ENCODE measurements at regions not wholly inside any gene's neighbourhood (a gene's known extent, or its start where the extent isn't known, plus 50 kb on each side); places are given as distances from the start of the nearest gene placed in this dataset.

DNA sequence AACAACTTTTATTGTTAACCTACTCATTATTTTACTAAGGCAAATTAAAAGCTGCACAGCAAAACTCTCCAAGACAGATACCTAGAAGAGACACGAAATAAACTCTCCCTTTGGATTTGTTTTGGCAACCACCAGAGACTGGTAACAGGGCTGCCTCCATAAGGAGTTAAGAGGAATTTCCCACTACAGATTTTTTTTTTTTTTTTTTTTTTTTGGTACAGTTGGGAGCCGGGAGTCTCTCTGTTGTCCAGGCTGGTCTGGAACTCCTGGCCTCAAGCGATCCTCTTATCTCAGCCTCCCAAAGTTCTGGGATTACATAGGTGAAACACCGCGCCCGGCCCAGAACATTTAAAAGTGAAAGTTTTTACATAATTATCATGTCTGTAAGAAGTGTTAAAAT, 73.6 kb upstream of the VGLL4 start:
- POLR2A ChIA-PET (ENCODE audit: low non-redundant PET), result no interaction called here
- Histone ChIP-seq H3K27me3 (replicated peaks; ENCODE audit: insufficient read depth, low read depth, low read length, poor library complexity) (peaks cover 3% of the 10 kb centered on the region), H3K36me3 (ENCODE audit: insufficient read depth, low read length, poor library complexity, severe bottlenecking) (no peaks in the 10 kb centered on the region), H3K27ac (ENCODE audit: low read depth, low read length, poor library complexity, severe bottlenecking) (no peak overlapping the region), H3K9me3 (ENCODE audit: low read depth, low read length, poor library complexity, severe bottlenecking) (no peaks in the 10 kb centered on the region), H3K4me3 (ENCODE audit: low read depth, low read length, poor library complexity, severe bottlenecking) (peak overlapping the region; percentile 67), H3K4me1 (ENCODE audit: insufficient read depth, low read length, poor library complexity, severe bottlenecking) (peaks cover 12% of the 10 kb centered on the region)
- DNase-seq (ENCODE audit: low spot score), result no peak
- CTCF ChIA-PET, result no interaction called here
- TF ChIP-seq EZH2 (IDR thresholded peaks at IDR 0.05; ENCODE audit: borderline replicate concordance, low read depth, low read length, poor library complexity, severe bottlenecking), result no peak
- TF ChIP-seq, protein P1, sequence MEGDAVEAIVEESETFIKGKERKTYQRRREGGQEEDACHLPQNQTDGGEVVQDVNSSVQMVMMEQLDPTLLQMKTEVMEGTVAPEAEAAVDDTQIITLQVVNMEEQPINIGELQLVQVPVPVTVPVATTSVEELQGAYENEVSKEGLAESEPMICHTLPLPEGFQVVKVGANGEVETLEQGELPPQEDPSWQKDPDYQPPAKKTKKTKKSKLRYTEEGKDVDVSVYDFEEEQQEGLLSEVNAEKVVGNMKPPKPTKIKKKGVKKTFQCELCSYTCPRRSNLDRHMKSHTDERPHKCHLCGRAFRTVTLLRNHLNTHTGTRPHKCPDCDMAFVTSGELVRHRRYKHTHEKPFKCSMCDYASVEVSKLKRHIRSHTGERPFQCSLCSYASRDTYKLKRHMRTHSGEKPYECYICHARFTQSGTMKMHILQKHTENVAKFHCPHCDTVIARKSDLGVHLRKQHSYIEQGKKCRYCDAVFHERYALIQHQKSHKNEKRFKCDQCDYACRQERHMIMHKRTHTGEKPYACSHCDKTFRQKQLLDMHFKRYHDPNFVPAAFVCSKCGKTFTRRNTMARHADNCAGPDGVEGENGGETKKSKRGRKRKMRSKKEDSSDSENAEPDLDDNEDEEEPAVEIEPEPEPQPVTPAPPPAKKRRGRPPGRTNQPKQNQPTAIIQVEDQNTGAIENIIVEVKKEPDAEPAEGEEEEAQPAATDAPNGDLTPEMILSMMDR (conservative IDR thresholded peaks at IDR 0.05; ENCODE audit: low read depth, low read length), result no peak
- intact Hi-C loops (cut with micrococcal nuclease; ENCODE audit: unreplicated experiment), result no loop called here
- no TSS peak for BruUV-seq (replicated peaks)

DNA sequence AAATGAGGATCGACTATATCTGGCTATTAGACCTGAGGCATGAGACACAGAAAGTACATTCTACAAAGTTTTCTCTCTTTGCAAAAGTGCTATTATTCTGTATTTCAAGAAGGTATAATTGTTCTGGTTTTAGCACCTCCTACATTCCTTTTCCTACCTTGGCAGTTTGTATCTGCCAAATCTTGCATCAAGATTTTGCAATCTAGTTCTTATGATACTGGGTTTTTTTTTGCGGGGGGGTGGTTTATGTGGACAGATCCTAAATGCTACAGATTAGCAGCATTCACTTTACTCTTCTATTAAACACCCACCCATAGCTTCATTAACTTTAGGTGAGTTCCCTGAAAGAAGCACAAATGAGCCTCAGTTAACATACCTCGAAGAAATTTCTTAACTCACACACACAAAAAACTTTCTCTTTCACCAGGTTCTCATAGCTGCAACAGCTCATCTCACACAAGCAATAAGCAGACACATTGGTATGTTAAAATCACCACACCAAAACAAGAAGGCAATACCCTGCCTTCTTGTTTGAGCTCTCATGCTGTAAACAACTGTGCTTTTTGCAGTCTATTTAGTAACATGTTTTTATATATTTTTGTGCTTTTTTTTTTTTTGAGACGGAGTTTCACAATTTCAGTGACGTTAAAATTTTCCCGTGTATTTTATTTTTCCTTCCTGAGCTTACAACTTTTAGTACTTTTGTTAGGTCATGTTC, 73.0 kb upstream of the VGLL4 start:
- H3K4me3 ChIP-seq (ENCODE audit: low read depth, low read length, poor library complexity, severe bottlenecking), result no peak overlapping the region
- peaks cover 12% of the 10 kb centered on the region for H3K4me1 ChIP-seq (ENCODE audit: insufficient read depth, low read length, poor library complexity, severe bottlenecking)
- ChIA-PET POLR2A (ENCODE audit: low non-redundant PET) (no interaction called here), CTCF (no interaction called here)
- no peak for TF ChIP-seq EZH2 (IDR thresholded peaks at IDR 0.05; ENCODE audit: borderline replicate concordance, low read depth, low read length, poor library complexity, severe bottlenecking)
- TF ChIP-seq, protein P1 (conservative IDR thresholded peaks at IDR 0.05; ENCODE audit: low read depth, low read length), result no peak
- no peaks in the 10 kb centered on the region for H3K9me3 ChIP-seq (ENCODE audit: low read depth, low read length, poor library complexity, severe bottlenecking)
- intact Hi-C loops (cut with micrococcal nuclease; ENCODE audit: unreplicated experiment), result no loop called here
- BruUV-seq (replicated peaks), result no TSS peak
- H3K36me3 ChIP-seq (ENCODE audit: insufficient read depth, low read length, poor library complexity, severe bottlenecking), result no peaks in the 10 kb centered on the region
- H3K27ac ChIP-seq (ENCODE audit: low read depth, low read length, poor library complexity, severe bottlenecking), result no peak overlapping the region
- peaks cover 3% of the 10 kb centered on the region for H3K27me3 ChIP-seq (replicated peaks; ENCODE audit: insufficient read depth, low read depth, low read length, poor library complexity)
- DNase-seq (ENCODE audit: low spot score), result no peak

DNA sequence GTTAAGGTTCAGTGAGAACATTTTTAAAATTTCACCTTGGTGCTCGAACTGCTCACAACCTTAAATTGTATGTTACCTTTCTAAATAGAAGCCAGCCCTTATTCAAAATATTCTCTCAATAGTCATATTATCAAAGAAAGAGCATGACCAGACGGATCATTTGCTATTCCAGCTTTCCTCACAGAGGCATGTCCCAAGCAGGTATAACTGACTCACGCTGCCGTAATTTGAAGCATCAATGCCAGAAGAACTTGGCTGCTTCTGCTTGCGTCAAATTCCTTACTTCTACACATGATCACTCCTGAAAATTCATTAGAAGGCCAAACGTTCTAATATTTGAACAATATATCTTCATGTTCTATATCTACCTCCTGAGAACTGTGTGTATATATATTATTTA, 69.5 kb upstream of the VGLL4 start:
- no TSS peak for BruUV-seq (replicated peaks)
- CTCF ChIA-PET, result no interaction called here
- no peak for DNase-seq (ENCODE audit: low spot score)
- Histone ChIP-seq H3K9me3 (ENCODE audit: low read depth, low read length, poor library complexity, severe bottlenecking) (no peaks in the 10 kb centered on the region), H3K4me3 (ENCODE audit: low read depth, low read length, poor library complexity, severe bottlenecking) (no peak overlapping the region), H3K27me3 (replicated peaks; ENCODE audit: insufficient read depth, low read depth, low read length, poor library complexity) (no peaks in the 10 kb centered on the region), H3K4me1 (ENCODE audit: insufficient read depth, low read length, poor library complexity, severe bottlenecking) (peaks cover 8% of the 10 kb centered on the region), H3K36me3 (ENCODE audit: insufficient read depth, low read length, poor library complexity, severe bottlenecking) (no peaks in the 10 kb centered on the region), H3K27ac (ENCODE audit: low read depth, low read length, poor library complexity, severe bottlenecking) (no peak overlapping the region)
- POLR2A ChIA-PET (ENCODE audit: low non-redundant PET), result no interaction called here
- TF ChIP-seq, protein P1 (conservative IDR thresholded peaks at IDR 0.05; ENCODE audit: low read depth, low read length), result no peak
- no peak for TF ChIP-seq EZH2 (IDR thresholded peaks at IDR 0.05; ENCODE audit: borderline replicate concordance, low read depth, low read length, poor library complexity, severe bottlenecking)
- intact Hi-C loops (cut with micrococcal nuclease; ENCODE audit: unreplicated experiment), result no loop called here

All from A673 (cell line).